ENCODE measurements at regions not wholly inside any gene's neighbourhood (a gene's known extent, or its start where the extent isn't known, plus 50 kb on each side); places are given as distances from the start of the nearest gene placed in this dataset.

DNA sequence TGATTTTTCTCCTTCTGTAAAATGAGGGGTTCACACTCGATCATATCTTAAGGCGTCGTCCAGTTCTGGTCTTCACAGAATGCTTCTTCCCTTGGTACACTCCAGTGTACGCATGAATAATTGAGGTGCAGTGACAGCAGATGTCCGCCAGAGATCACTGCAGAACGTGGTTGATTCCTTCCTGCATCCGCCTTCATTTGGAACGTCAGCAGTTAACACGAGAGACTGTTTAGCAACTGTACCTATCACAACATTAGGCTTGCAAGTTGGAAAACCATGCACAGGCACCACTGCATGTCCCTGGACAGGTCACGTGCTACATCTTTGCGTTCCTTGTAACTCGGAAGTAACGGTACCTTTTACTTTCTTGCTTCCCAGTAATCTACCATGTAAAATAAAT, 66.0 kb upstream of the GEMIN8 start:
- H3K79me2 ChIP-seq (ENCODE audit: insufficient read depth, low read length), result no peaks in the 10 kb centered on the region
- H3K36me3 ChIP-seq (replicated peaks in 1 of 2; ENCODE audit: control insufficient read depth in 1 of 2, insufficient read depth in 2 of 2, low read length in 2 of 2), result no peaks in the 10 kb centered on the region
- CTCF ChIA-PET (ENCODE audit: low intra/inter-chr PET ratio, low total read pairs), result interaction anchor here (0.8 to 1.6 kb wide), 4 partner anchors 433 to 1147 kb away, joined by 3 to 4 read pairs (median 4); partner anchors contain the start of gene GLRA2
- H3K4me2 ChIP-seq (ENCODE audit: low read depth, low read length), result peak overlapping the region; percentile 63
- in situ Hi-C loops (cut with HindIII; ENCODE audit: extremely low pct_ligation_motif_present, low pct_unique_long_range_greater_than_20kb) (loop anchor here (25.0 kb wide), 2 partner anchors 442 to 1042 kb away; partner anchors contain the start of gene GLRA2), intact Hi-C loops (cut with micrococcal nuclease; ENCODE audit: unreplicated experiment) (loop anchor here (1.0 to 5.0 kb wide), 2 partner anchors 1048 to 1147 kb away; no protein-coding TSS in a partner anchor)
- H3K9me3 ChIP-seq (ENCODE audit: low read length), result no peaks in the 10 kb centered on the region
- no peak overlapping the region; a peak in 1 of 6 replicates for H3K4me3 ChIP-seq (replicated peaks in 1 of 3; ENCODE audit: insufficient read depth in 1 of 3, low read depth in 2 of 3, low read length in 3 of 3)
- POLR2A ChIA-PET, result no interaction called here
- H3K9ac ChIP-seq (ENCODE audit: insufficient read depth, low read depth, low read length), result no peak overlapping the region
- FAIRE-seq, result peak; percentile 88
- H3K4me1 ChIP-seq (ENCODE audit: insufficient read depth, low read length), result no peaks in the 10 kb centered on the region
- H2AFZ ChIP-seq (ENCODE audit: low read length), result no peak overlapping the region
- 4% methylated on average over 4 of the region's 13 CpGs for WGBS (ENCODE audit: low lambda C conversion rate)
- no peaks in the 10 kb centered on the region for H4K20me1 ChIP-seq (ENCODE audit: insufficient read depth, low read length)
- peak; percentile 47 for DNase-seq (ENCODE audit: low spot score)
- no peak overlapping the region for H3K27ac ChIP-seq (ENCODE audit: extremely low read length, insufficient read depth, low read length)
- BruUV-seq (replicated peaks), result no TSS peak
- ATAC-seq, result peak; percentile 89
- H3K27me3 ChIP-seq (ENCODE audit: control insufficient read depth in 1 of 2, insufficient read depth in 2 of 2, low read length in 2 of 2), result no peaks in the 10 kb centered on the region; a peak in 1 of 5 replicates
- no peak for TF ChIP-seq ELF1 (CRISPR knock-in tag; IDR thresholded peaks at IDR 0.05)
- no peak for TF ChIP-seq HNRNPLL (IDR thresholded peaks at IDR 0.05; ENCODE audit: low read depth, low read length, poor library complexity, severe bottlenecking)
- TF ChIP-seq, protein P1, sequence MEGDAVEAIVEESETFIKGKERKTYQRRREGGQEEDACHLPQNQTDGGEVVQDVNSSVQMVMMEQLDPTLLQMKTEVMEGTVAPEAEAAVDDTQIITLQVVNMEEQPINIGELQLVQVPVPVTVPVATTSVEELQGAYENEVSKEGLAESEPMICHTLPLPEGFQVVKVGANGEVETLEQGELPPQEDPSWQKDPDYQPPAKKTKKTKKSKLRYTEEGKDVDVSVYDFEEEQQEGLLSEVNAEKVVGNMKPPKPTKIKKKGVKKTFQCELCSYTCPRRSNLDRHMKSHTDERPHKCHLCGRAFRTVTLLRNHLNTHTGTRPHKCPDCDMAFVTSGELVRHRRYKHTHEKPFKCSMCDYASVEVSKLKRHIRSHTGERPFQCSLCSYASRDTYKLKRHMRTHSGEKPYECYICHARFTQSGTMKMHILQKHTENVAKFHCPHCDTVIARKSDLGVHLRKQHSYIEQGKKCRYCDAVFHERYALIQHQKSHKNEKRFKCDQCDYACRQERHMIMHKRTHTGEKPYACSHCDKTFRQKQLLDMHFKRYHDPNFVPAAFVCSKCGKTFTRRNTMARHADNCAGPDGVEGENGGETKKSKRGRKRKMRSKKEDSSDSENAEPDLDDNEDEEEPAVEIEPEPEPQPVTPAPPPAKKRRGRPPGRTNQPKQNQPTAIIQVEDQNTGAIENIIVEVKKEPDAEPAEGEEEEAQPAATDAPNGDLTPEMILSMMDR (CRISPR knock-in tag; IDR thresholded peaks at IDR 0.05), result peak; percentile 83
- no peak for TF ChIP-seq ZNF883 (CRISPR knock-in tag; IDR thresholded peaks at IDR 0.05; ENCODE audit: not compliant biosample characterization)
- TF ChIP-seq STAG1 (CRISPR knock-in tag; IDR thresholded peaks at IDR 0.05), result peak; percentile 92
- TF ChIP-seq MAFK (conservative IDR thresholded peaks at IDR 0.05 in 1 of 2, IDR thresholded peaks at IDR 0.05 in 1 of 2; ENCODE audit: low read length in 2 of 2), result 0 out of 4 replicates have a peak, but pooled peaks of 1 of the 2 experiments have one; percentile 11
- TF ChIP-seq MAFF (IDR thresholded peaks at IDR 0.05; ENCODE audit: low read depth, low read length), result 0 out of 2 replicates have a peak, but pooled peaks have one; percentile 6
- TF ChIP-seq ZNF766 (CRISPR knock-in tag; IDR thresholded peaks at IDR 0.05; ENCODE audit: borderline replicate concordance), result no peak
- peak; percentile 39; the same call in 1 of the 2 replicates for TF ChIP-seq ZNF652 (CRISPR knock-in tag; IDR thresholded peaks at IDR 0.05; ENCODE audit: borderline replicate concordance, low read depth)
- TF ChIP-seq KDM3A (CRISPR knock-in tag; IDR thresholded peaks at IDR 0.05; ENCODE audit: low read depth), result no peak
- TF ChIP-seq ZFP36 (IDR thresholded peaks at IDR 0.05; ENCODE audit: borderline replicate concordance, low read depth, low read length, partially characterized antibody), result no peak
- no peak for TF ChIP-seq SUZ12 (IDR thresholded peaks at IDR 0.05; ENCODE audit: low read depth, low read length)
- TF ChIP-seq, protein P2, sequence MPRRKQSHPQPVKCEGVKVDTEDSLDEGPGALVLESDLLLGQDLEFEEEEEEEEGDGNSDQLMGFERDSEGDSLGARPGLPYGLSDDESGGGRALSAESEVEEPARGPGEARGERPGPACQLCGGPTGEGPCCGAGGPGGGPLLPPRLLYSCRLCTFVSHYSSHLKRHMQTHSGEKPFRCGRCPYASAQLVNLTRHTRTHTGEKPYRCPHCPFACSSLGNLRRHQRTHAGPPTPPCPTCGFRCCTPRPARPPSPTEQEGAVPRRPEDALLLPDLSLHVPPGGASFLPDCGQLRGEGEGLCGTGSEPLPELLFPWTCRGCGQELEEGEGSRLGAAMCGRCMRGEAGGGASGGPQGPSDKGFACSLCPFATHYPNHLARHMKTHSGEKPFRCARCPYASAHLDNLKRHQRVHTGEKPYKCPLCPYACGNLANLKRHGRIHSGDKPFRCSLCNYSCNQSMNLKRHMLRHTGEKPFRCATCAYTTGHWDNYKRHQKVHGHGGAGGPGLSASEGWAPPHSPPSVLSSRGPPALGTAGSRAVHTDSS (CRISPR knock-in tag; conservative IDR thresholded peaks at IDR 0.05), result no peak
- no peak for TF ChIP-seq ZNF572 (CRISPR knock-in tag; IDR thresholded peaks at IDR 0.05)
- TF ChIP-seq, protein P3, sequence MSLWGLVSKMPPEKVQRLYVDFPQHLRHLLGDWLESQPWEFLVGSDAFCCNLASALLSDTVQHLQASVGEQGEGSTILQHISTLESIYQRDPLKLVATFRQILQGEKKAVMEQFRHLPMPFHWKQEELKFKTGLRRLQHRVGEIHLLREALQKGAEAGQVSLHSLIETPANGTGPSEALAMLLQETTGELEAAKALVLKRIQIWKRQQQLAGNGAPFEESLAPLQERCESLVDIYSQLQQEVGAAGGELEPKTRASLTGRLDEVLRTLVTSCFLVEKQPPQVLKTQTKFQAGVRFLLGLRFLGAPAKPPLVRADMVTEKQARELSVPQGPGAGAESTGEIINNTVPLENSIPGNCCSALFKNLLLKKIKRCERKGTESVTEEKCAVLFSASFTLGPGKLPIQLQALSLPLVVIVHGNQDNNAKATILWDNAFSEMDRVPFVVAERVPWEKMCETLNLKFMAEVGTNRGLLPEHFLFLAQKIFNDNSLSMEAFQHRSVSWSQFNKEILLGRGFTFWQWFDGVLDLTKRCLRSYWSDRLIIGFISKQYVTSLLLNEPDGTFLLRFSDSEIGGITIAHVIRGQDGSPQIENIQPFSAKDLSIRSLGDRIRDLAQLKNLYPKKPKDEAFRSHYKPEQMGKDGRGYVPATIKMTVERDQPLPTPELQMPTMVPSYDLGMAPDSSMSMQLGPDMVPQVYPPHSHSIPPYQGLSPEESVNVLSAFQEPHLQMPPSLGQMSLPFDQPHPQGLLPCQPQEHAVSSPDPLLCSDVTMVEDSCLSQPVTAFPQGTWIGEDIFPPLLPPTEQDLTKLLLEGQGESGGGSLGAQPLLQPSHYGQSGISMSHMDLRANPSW (CRISPR knock-in tag; IDR thresholded peaks at IDR 0.05; ENCODE audit: borderline replicate concordance), result no peak
- no peak for TF ChIP-seq TBP (CRISPR knock-in tag; IDR thresholded peaks at IDR 0.05)
- TF ChIP-seq ZKSCAN5 (CRISPR knock-in tag; IDR thresholded peaks at IDR 0.05), result no peak
- TF ChIP-seq RAD21 (CRISPR knock-in tag; IDR thresholded peaks at IDR 0.05), result peak; percentile 47; the same call in 1 of the 2 replicates
- TF ChIP-seq CCAR2 (optimal IDR thresholded peaks at IDR 0.05; ENCODE audit: low read depth, low read length), result no peak
- peak; percentile 74 for TF ChIP-seq SMC3 (IDR thresholded peaks at IDR 0.05; ENCODE audit: low read length)
